Epidermal melanocyte (primary cell): ENCODE measurements at regions not wholly inside any gene's neighbourhood (a gene's known extent, or its start where the extent isn't known, plus 50 kb on each side); places are given as distances from the start of the nearest gene placed in this dataset.

ENCODE experiments used
- DNase-seq: peaks from one replicate; pipeline ENCODE4 v3.0.0; 2011; ENCODE audit warnings: low spot score; ENCODE audit not compliant: insufficient read length

DNA sequence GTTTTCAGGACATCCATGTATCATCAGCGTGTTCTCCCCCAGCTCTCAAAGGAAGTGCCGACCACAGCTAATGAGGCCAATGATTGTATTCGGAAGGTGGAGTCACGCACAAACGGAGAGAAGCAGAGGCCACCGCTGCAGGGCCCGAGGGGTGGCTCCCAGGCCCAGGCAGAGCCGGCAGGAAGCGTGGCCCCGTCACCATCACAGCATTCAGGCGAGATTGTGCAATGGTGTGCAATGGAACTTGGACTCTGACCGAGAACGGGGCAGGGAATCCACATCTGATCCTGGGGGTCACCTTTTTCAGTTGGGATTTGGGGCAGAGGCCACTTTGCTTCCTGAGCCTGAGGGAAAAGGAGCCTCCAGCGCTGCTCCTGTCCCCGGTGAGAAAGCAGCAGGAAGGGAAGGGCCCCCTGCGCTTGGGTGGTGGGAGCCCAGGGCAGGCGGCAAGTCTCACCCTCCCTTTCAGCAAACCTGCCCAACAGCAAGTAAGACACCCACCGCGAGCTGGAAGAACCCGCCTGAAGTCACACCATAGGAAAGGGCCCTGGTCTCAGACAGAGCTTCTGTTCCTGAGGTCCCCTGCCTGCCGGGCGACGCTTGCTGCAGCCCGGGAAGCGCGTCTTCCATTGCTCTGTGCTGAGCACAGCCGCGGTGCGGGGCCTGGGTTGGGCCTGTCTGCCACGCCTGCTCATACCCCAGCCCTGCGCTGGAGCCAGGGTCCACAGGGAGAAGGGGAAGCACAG is 1430.7 kb downstream of the BRD1 start:
- no peak for DNase-seq

DNA sequence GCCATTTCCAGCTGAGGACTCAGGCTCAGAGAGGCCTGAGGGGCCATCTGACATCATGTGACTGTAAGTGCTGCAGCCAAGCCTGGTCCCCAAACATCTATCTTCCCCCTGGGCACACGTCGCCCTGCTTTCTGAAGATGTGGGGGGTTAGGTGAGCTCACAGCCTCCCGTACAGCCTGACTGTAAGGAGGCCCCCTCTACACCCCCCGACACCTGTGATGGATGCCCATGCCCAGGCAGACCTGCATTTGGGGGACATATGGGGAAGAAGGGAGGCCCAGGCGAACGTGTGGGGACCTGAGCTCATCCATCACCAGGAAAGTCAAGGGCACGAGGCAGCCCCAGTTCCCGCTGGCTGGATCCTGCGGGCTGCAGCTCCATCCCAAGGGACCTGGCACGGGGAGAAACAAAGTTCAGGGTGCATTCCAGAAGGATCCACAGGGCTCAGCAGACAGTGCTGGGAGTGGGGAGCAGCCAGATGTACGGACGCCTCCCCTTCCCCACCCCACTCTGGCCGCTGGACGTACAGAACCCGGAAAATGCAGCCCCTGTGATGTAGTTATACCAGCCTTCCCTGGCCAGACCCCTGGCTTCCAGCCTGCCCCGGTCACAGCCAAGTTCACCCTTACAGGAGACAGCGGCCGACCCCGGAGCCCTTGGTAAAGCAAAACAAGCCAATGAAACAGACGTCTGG is 1431.4 kb downstream of the BRD1 start:
- DNase-seq: no peak

DNA sequence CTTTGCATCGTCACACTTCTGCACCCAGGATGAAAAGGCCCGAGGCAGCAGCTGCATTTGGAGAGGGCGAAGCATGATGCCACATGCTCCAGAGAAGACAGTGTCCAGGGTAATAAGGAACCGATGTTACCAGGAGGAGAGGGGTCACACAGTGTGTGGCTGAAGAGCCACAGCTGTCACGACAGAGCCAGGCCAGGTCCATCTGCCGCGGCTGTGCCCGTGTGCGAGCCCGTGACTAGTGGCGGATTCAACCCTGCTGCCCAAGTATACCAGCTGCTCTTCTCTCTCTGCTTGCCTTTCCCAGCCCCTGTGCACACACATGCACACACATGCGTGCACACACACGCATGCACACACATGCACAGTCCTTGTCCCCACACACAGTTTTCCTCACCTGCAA is 1432.5 kb downstream of the BRD1 start:
- no peak for DNase-seq

DNA sequence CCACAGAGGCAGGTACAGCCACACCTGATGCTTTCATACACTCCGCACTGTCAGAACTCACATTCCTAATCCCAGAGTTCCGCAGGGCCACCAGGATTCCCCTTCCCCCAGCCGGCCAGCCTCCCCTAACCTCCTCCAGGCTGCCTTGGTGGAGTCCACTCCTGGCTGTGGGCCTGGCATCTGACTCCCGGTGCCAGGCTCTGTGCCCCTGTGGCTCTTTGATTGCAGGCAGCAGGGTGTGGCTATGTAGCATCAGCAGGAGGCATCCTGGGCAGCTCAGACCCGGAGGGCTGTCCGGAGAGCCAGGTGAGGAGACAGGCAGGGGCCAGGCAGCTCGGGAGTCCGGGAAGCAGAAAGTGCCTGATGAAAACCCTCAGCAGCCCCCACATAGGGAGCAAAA is 1432.9 kb downstream of the BRD1 start:
- DNase-seq: no peak

GRCh38 chr22:48393885-48394284 is 1433.8 kb downstream of the BRD1 start:
- DNase-seq: no peak

- DNase-seq: no peak
Observed at GRCh38 chr22:48393041-48393370, 1434.7 kb downstream of the BRD1 start.

GRCh38 chr22:48391820-48392219 is 1435.9 kb downstream of the BRD1 start:
- no peak for DNase-seq

- DNase-seq: no peak
Observed at GRCh38 chr22:48391171-48391711, 1436.4 kb downstream of the BRD1 start.

DNA sequence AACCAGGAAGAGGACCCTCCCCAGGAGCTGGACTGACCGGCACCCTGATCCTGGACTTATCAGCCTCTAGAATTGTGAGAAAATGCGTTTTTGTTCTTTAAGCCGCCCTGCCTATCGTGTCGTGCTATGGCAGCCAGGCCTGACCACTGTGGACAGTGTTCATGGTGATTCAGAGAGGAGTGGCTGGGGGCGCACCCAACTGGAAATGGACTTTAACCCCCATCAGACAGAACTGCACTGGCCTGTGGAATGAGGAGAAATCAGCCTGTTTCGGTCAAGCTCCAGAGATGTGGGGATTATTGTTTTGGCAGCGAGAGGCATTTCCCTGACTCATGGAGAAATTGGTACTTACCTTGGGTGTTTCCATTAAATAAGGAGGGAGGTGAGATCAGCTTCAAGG is 1437.8 kb downstream of the BRD1 start:
- DNase-seq: no peak

DNA sequence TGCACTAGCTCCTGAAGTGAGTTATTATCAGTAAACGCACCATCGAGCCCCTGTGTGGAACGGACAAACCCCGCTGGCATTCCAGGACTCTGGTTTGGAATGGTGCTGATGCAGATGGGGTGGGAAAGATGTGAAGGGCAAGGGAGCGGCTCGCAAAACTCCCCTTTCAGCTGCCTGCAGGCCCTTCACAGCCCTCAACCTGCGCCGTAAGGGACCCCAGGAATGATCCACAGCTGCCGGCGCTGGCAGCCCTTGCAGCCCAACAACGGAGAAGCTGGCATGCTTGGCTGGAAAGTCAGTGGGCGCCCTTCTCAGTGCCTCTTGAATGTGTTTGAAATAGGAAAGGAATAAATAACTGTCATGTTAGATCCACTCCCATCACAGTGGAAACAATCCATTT is 1445.5 kb downstream of the BRD1 start:
- no peak for DNase-seq

GRCh38 chr22:48380016-48380665 is 1447.5 kb downstream of the BRD1 start:
- DNase-seq: no peak

GRCh38 chr22:48379371-48379770 is 1448.3 kb downstream of the BRD1 start:
- DNase-seq: no peak

DNA sequence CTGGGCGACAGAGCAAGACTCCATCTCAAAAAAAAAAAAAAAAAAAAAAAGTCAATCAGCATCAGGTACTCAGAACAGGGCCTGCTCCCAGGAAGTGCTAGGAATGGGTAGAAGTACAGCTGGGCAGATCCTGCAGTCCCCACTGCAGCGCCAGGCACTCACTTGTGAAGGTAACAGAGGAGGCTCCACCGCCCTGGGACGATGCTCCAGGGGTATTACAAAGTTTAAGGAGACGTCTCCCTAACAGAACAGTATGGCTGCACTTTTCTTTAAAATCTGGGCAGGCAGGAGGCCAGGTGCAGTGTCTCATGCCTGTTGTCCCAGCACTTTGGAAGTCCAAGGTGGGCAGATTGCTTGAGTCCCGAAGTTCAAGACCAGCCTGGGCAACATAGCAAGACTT is 1449.0 kb downstream of the BRD1 start:
- DNase-seq: no peak

DNA sequence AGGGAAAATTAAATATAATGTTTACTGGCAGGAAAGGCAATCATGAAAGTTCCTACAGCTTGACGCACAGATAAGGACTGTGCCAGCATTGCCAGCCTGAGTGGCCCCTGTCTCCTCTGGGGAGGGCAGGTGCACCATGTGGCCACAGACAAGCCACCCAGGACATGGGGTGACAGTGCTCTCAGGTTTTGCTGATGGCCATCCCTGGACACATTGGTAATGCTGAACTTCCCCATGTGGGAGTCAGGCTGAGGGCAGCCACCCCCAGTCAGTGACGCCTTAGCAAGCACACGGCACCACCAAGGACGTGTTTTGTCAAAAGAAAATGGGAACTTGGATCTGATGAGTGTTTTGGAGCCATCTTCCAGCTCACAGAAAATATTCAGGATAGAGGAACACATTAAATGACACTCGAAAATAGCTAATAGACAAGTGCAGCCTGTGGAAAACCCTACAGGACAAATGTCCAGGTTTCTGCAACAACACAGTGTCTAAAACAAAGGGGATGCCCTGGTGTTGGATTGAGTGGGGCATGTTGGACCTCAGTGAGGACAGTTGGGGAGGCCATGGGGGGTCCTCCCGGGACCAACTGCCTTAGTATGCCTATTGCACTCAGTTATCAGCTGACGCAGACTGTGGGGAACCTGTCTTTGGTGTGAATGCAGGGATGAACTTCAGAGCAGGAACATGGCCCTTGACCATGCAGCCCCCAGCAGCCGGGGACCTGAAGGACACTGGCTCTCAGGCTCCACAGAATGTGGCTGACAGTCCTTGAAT is 1450.5 kb downstream of the BRD1 start:
- DNase-seq: no peak

DNA sequence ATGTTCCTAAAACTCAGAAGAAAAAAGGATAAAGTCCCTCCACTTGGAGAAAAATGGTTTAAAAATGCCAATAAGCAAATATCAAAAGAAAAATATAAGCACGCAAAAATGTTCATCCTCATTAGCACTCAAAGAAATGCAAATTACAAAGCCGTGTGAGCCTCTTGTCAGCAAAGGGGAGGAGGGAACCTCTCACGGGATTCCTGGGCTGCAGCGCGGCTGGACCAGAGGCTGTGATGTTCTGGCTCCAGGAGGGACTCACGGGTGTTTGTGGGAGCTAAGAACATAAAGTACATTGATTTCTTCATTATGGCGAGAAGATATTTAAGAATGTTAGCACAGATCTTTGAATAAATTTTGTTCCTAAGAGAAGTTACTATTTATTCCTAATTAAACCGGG is 1451.2 kb downstream of the BRD1 start:
- no peak for DNase-seq

- DNase-seq: no peak
Observed at GRCh38 chr22:48373626-48374173, 1454.0 kb downstream of the BRD1 start.

- DNase-seq: no peak
Observed at GRCh38 chr22:48372390-48372789, 1455.3 kb downstream of the BRD1 start.

GRCh38 chr22:48371391-48371790 is 1456.3 kb downstream of the BRD1 start:
- no peak for DNase-seq

- no peak for DNase-seq
Observed at GRCh38 chr22:48370508-48371325, 1457.0 kb downstream of the BRD1 start.

DNA sequence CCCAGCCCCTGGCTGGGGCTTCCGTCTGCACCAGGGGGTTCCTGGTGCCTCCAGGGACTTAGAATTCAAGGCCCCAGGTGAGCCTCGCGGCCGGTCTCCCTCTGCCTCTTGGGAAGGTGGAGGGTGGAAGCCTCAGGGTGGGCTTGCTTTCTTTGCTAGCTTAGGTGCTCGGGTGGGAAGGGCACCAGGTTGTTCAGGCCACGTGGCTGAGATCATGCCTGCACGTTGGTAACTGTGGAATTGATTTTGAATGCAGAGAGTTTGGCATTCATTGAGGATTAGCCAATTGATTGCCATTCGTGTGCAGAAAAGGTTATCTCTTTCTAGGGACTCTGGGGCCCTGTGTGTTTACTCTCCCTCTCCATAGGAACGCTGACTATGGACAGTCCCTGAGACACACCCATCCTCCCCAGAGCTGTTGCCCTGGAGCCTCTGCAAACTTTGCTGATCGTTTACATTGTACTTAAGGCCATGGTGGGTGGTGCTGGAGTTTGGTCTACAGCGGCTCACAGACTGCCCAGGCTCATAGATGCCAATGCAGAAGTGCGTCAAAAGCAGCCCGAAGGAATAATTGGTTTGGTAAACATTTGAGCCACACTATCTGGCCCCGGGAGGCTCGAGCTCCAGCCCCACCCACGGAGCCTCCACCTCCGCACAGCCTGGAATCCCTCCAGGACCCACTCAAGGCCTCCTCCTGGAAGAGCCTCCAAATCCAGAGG is 1457.7 kb downstream of the BRD1 start:
- no peak for DNase-seq
